Limb (tissue), 2 donors: ENCODE measurements at regions not wholly inside any gene's neighbourhood (a gene's known extent, or its start where the extent isn't known, plus 50 kb on each side); places are given as distances from the start of the nearest gene placed in this dataset.

Experiments used
- DNase-seq, 2 donors: peaks; one replicate each; pipeline ENCODE4 v3.0.0-alpha.2; 2016; ENCODE audit errors: extremely low spot score in 2 of 2

DNA sequence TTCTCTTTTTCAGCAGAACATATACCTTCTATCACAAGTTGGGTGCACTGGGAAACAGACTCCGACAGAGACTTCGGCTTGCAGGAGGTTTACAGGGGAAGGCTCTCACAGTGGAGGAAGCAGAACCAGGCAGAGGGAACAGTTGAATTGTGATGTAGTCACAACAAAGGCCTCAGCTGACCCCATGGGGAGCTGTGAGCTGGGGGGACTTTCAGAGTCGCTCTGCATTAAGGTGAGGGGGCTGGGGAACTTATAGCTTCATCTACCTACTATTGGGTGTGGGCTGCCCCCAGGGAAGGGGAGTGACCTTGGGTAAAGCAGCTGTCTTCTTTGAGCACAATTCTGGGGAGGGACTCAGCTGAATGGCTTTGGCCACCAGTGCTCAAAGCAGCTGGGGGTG lies 94.9 kb upstream of the POU3F1 start:
- no peak for DNase-seq

DNA sequence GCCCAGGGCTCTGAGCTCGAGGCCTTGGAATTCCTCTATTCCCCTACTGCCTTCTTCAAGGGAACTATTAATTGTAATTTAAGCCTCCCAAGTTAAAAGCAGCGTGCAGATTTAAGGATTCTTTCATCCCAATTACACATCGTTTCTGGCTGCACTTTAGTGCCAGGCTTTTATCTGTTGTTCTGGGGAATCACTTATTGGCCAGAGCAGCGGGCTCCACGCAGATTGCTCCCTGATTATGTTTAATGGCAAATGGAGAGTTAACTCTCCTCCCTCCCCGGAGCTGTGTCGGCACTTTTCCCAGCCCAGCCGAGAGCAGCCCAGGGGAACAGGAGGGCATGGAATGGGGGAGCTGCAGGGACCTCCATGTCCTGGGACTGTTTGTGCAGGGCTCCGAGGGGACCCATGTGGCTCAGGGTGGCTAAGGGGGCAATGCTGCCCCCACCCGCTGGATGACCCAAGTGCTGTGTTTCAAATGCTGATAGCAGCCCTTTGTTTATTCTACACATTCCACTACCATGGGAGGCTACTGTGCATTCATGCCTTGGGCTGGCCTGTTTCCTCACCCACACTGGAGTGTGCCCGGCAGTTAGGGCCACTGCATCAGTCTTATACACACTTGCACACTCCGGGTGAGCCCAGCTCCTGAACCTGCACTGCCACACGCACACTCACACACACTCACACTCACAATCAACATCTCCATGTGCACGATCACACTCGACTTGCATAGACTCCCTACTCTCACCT lies 93.3 kb upstream of the POU3F1 start:
- no peak for DNase-seq

DNA sequence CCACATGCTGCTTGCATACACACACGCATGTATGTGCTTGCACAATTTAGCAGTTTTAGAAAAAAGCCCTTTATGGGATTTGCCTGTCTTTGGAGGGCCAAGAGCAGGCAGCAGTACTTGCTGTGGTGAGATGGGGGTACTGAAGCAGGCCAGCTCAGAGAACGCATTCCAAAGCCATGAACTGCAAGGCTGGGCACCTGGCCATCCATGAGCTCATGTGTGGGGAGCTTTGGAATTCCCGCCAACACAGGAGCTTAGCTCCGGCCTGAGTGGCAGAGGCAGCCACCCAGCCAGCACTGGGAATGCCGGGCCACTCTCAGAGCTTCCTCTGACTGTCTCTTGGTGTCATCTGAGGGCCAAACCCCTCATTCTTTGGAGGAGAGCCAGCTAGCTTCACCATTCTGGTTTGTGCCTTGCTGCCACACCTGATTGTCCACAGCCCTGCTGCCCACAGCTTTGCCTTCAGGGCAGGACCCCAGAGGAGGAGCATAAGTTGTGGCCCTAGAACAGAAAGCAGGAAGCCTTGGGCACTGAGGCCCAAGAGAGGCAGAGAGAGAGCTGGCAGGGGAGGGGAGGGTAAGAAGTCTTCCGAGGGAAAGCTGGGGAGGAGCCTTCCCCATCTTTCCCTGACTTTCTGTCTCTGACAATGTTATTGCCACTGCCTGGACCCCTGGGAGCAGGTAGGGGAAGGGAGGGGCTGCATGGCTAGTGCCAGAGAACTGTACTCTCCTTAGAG lies 92.1 kb upstream of the POU3F1 start:
- peak; percentile 88 to 89 for DNase-seq

DNA sequence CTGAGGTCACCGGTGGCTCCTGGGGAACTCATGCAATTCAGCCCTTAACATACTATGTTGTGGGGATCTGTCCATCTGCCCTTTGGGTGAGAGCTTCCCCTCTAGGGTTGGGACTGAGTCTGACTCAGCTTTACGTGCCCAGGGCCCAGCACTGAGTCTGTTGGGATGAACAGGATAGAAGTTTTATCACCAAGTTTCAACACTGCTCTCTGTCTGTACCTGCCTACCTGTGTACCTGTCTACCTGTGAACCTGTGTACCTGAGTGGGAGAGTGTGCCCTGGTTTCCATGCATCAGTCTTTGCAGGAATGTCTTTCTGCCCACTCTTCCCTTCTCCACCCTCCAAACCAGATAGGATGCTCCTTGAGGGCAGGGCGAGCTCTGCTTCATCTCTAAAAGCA lies 90.6 kb upstream of the POU3F1 start:
- no peak for DNase-seq

DNA sequence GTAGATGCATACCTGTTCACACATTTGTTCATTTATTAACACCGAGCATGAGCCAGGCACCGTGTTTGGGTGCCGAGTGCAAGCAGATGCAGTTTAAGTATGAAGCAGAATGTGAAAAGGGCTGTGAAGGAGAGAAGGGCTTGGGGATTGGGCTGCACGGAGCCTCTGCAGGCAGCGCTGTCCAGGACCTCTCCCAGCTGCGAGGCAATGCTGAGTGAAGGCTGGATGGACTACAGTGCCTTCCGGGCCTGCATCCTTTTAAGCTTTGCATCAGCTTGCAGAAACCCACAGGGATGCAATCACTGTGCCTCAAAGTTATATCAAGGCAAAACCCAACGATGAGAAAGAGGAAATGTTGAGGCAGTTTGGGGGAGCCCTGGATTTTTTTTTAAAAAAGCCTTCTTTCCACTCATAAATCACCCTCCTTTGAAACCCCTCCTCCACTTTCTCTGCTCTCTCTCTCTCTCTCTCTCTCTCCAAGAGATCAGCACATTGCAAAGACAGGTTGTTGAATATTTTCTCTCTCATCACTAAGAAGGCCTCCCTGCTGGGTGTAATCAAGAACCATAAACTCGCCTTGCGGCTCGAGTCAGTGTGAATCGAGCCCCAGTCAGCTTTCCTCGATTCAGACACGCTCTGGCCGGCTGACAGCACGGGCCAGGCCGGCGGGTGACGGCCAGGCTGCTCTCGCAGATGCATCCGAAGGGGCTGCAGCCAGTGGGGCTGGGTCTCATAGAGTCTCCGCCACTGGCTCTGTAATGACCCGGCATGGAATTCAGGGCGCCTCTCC lies 89.2 kb upstream of the POU3F1 start:
- no peak for DNase-seq

DNA sequence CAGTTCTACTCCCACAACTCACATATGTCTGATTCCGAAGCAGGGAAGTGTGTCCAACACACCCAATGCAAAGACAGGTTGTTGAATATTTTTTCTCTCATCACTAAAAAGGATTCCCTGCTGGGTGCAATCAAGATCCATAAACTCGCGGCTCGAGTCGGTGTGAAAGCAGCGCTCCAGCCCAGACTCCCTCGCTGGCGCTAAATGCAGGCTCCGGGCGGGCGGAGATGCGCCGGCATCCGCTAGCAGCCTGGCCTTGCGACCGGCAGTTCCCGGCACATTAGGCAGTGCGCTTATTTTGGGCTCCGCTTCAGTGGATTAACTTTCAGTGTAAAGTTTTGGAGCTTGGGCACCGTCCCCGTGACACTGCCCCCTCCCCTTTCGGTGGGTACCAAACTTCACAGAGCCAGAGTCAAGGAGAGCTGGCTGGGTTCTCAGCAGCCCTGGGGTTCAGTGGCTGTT lies 87.7 kb upstream of the POU3F1 start:
- DNase-seq: peak in 1 of 2 donors; percentile 52

DNA sequence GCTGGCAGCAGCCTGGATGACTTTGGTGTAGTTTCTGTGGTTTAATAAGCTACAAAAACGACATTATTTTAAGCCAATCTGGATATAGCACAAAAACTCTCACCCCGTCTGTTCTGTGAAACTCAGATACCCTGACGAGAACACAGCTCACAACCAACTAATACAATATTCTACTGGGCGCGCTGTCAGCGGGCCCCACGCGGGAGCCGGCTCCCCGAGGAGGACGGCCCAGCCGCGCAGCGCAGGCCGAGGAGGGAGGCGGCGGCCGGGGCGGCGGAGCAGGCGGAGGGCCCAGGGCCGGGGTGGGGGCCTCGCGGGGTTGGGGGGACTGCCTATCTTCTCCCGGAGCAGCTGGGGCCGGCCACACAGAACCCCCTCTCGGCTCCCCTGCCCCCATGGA lies 87.2 kb upstream of the POU3F1 start:
- DNase-seq: peak in 1 of 2 donors; percentile 27

DNA sequence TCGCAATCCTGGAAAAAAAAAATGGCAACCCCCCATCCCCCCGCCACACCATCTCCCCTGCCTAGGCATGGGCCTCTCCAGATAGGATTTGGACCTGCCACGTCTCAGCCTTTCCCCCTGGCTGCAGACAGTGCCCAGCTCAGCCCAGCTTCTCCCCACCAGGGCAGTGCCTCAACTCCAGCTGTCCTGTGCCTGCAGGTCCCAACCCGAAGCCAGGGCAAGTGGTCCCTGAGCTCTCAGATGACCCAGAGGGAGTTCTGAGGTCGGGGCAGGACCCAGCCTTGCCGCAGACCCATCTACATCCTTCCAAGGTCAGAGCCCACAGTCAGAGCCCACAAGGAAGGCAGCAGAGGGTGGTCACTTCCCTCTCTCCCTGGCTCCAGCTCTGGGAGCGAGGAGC lies 86.7 kb upstream of the POU3F1 start:
- DNase-seq: peak in 1 of 2 donors; percentile 20

DNA sequence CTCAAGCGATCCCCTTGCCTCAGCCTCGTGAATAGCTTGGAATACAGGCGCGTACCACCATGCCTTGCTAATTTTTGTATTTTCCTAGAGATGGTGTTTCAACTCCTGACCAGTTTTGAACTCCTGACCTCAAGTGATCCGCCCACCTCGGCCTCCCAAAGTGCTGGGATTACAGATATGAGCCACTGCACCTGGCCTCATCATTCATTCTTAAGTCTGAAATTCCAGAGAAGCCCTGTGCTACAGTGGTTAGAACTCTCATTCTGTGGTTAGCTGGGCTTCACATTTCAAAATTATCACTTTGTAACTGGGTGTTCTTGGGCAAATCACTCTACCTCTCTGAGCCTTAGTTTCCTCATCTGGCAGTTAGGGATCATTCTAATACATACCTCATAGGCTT lies 86.1 kb upstream of the POU3F1 start:
- no peak for DNase-seq

DNA sequence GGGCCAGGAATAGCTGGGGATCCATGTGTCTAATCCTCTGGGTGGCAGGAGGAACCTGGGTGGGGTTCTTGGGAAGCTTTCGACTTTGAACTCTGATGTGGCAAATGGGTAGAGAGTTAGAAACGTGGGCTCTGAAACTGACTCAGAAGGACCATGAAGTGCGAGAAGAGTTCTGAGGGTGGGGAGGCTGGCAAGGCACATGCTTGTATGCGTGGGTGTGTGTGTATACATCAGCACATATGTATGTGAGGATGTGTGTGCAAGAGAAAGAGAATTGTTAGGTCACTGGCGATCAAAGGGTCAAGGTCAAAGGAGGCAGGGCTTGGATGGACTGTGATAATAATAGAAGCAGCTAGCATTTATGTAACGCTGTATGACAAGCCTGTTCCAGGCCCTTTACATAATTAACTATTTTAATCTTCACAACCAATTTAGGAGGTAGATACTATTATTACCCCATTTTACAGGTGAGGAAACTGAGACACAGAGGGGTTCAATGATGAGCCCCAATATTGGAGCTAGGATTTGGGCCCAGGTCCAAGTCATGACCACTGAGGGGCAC lies 84.5 kb upstream of the POU3F1 start:
- peak in 1 of 2 donors; percentile 14 for DNase-seq

DNA sequence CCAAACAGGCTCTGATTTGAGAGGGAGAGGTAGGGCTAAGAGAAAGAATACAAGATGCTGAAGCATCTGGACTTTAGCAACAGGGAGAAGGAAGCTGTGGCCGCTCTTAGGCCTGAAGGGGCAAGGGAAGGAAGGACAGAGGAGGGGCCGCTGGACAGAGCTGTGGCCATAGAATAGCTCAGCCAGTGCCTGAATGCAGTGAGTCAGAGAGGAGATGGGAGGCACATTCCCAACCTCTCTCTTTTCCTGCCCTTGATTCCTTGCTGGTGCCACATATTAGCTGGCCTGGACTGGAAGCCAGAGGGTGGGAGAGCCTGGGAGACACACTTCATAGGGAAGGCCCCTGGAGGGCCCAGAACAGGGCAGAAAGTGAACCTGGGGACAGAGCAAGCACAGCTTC lies 83.4 kb upstream of the POU3F1 start:
- no peak for DNase-seq

DNA sequence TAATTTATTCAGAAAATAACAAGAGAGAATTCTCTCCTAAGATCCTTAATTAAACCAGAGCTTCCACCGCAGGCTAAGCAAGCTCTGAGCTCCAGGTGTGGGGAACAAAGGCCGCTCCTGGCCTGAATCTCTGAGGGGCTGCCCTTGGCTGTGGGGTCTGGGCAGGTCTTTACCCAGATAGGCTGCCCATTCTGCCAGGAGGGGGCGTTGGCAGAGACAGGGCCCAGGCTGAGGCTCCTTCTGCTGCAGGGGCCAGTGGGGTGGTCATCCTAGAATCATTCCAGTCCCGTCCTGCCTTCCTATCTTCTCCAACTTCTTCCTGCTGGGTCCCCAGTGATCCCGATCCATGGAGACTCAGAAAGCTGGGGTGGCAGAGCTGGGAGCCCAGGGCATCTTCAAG lies 82.9 kb upstream of the POU3F1 start:
- peak in 1 of 2 donors; percentile 21 for DNase-seq

DNA sequence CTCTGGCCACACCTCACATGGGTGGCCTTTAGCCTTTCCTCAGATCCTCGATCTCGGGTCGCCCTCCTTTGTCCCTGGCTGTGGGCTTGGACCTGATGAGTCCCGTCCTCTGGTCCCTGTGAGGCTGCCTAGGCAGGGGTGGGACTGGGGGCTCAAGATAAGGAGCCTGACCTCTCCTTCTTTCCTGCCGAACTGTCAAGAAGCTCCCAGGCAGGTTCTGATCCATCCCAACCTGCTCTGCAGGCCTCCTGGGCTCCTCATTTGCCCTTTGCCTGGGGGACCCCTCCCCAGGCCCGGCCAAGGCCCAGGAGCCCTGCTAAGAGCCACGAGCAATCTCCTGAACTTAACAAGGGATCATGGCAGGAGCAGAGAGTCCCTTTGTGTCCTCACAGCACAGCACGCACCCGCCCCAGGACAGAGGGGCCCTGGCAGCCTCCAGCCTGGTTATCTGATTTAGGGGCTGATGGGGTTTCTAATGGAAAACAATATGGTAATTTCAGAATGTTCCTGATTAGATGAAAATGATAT lies 82.4 kb upstream of the POU3F1 start:
- no peak for DNase-seq

DNA sequence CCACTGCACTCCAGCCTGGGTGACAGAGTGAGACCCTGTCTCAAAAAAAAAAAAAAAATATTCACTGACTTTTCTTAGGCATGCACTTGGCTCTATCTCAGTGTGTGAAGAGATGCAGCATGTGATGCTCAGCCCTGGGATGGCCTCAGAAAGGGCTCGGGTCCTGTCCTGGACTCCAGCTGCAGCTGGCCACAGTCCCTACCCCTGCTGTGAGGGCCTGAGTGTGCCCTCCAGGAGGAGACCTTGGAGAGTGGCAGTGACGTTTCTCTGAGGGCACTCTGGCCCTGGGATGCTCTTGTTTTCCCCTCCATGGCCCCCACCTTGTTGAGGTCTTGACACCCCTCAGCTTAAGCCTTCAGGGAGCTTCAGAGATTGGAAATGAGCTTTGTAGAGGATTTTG lies 81.9 kb upstream of the POU3F1 start:
- no peak for DNase-seq

DNA sequence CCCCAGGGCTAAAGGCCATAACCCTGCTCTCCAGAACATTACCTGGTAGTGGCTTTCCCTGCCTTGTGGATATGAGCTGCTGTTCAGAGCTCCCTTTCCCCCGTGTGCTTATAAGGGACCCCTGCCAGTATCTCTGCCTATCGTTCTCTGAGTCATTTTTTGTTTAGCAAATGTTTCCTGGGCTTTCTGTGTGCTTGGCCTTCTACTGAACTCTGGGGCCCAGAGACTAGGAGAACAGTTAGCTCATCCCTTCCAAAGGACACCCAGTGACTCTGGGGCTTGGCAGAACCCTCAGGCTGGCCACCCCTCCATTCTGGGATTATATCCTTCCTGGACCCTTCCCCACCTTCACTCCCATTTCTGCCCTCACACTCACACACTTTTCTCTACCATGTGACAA lies 80.8 kb upstream of the POU3F1 start:
- DNase-seq: no peak

DNA sequence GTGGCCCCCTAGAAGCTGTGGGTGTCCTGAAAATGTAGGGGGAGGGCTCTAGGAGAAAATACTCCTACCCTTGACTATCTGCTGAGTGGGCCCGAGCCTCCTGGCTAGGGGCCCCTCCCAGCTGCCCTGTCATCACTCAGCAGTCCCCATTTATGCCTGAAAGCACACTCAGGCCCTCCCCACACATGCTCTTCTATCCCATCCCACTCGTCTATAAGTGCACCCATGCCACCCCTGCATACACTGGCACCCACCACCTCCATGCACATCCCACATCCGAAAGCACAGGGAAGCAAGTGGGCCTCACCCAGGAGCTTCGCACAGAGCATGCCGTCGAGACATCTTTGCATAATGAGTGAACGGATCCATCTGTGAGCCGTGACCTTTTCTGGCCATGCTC lies 80.4 kb upstream of the POU3F1 start:
- DNase-seq: no peak

DNA sequence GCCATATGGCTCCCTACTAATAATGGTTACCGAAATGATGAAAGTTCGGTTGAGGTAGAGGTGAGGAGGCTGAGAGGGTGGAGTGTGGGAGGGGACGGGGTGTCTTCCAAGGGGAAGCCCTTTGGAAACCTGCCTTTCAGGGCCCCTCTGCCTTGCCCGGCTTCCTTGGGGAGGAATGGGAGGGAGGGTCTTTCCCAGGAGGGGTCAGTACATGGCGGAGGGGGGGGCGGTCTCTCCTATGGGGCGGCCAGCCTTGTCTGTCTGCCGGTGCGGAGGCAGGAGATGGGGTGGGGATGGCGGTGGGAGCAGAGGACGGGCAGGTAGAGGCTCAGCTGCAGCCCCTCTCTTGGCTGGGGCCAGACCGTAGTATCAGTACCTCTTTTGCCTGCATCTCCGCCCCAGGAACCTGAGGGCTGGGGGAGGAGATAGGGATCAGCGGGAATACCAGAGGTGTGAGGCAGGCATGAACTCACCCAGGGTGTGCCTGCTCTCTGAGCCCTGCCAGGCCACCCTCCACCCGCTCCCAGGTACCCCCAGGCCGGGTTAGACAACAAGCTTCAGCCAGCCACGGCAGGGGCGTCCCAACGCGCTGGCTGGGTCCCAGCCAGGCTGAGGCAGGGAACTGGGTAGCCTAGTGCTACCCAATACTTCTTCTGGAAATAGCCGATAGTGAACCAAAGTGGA lies 79.4 kb upstream of the POU3F1 start:
- DNase-seq: no peak

DNA sequence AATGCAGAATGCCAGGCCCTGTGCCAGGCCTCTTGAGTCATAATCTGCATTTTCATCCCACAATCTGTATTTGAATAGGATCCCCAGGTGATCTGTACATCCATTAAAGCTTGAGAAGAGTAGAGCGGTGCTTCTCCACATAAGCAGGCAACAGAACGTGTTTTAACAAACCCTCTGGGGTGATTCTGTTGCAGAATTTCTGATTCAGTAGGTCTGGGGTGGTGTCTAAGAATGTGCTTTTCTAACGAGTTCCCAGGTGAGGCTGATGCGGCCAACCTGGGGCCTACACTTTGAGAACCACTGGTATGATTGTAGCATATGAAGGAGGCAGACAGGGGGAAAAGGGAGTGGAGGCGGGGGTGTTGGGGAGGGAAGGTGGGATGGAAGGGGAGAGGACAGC lies 78.4 kb upstream of the POU3F1 start:
- no peak for DNase-seq

DNA sequence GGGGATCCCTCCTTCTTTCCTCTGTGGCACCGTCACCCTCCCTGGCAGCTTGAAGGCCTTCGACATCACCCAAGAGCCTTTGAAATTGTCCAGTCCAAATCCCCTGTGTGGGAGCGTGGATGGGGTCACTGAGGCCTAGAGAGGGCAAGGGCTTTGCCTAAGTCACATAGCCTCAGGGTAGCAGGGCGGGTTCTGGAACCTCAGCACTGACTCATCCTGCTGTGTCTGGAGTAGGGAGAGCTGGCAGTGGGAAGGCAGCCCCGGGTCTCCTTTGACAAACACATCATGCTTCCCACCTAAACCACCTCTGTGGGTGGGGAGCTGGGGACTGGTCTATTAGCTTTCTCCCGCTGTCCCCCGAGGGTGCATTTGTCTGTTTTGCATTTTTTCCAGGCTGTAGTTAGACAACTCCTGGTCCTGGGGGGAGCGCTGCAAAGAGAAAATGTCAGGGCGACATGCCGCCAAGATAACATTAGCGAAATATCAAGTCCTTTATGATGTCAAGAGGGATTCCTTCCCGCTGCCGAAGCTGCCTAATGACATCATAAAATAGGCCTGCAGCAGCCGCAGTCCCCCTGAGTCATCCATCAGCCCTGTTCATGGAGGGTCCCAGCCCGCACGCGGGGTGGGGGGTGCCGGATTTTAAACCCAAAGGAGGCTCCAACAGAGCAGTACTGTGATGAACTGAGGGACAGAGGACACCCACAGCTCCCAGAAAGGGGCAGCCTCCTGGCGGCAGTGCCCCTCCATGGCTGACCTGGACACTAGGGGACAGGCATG lies 77.0 kb upstream of the POU3F1 start:
- DNase-seq: no peak

DNA sequence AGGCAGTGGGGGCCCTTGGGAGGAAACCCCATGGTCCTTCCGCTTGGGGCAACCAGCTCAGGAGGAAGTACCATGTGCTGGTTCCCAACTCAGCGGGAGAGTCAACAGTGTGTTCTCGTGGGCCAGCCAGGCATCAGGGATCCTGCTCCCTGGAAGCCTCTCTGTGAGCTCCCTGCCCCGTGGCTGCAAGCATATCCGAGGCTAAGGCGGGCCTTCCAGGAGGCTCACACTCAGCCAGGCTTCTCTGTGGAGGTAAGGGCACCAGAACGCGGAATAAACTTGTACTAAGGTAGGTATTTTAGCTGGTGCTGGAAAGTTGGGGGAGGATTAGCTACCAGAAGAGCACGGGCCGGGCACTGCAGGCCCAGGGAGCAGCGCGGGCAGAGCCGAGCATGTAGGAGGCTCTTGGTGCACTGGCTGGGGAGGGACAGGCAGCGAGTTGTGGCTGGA lies 74.7 kb upstream of the POU3F1 start:
- DNase-seq: no peak
